ENCODE measurements at regions not wholly inside any gene's neighbourhood (a gene's known extent, or its start where the extent isn't known, plus 50 kb on each side); places are given as distances from the start of the nearest gene placed in this dataset.

DNA sequence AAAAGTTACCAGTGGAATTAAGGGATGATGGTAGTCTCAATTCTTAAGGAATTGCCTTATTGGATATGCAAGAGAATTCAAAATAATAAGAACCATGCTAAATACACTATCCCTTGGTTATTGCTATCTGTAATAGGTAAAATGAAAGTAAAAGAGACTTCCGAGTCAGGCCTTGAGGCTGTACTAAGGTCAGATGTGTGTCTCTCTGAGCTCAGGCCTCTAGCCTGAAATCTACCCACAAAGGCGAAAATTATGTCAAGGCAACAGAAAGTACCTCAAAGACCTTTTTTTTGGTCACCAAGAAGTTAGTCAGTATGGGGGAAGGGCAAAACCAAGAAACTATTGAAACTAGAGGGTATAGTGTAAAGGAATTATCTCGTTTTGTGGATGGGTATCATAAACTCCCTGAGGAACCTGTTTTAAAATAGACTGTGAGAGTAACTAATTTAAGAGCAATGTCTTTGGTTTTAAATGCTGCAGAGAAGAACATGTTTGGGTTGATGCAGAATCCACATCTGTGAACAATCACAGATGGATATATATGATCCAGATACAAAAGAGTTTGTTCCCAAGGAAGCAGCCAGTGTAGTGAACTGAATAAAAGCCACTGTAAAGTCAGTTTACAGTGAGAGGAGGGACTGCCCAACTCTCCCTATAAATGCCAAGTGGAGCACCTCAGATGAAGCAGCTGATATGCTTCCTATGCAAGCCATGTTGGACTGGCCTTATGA is 382.3 kb upstream of the SEMA6D start:
- TF ChIP-seq CTCF (IDR thresholded peaks at IDR 0.05), result no peak
- TF ChIP-seq POLR2A (IDR thresholded peaks at IDR 0.05), result no peak

Measured in lower leg skin (tissue), 3 donors.